ENCODE measurements at regions not wholly inside any gene's neighbourhood (a gene's known extent, or its start where the extent isn't known, plus 50 kb on each side); places are given as distances from the start of the nearest gene placed in this dataset.

DNA sequence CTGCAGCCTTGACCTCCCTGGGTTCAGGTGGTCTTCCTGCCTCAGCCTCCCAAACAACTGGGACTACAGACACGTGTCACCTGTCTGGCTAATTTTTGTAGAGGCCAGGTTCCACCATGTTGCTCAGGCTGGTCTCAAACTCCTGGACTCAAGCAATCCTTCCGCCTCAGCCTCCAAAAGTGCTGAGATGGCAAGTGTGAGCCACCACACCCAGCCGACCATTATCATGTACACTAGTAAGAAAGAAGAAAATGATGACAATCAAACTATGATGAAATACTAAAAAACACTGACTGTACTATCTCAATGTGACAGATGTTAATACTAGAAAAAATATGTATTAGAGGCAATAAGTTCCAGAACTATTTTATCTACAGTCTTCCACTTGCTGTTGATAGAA, 420.9 kb downstream of the TRIB2 start:
- Mint-ChIP-seq H3K27me3 (ENCODE audit: low read depth) (no peaks in the 10 kb centered on the region), H3K4me3 (no peak overlapping the region), H3K36me3 (ENCODE audit: insufficient read depth in 1 of 3, low read depth in 3 of 3) (no peaks in the 10 kb centered on the region), H3K9me3 (no peaks in the 10 kb centered on the region), H3K4me1 (no peaks in the 10 kb centered on the region), H3K27ac (no peak overlapping the region)
- Histone ChIP-seq H3K27ac (ENCODE audit: insufficient read length, low read depth, low read length) (no peak overlapping the region), H4K5ac (ENCODE audit: insufficient read length, low read depth, low read length) (no peak overlapping the region), H3K14ac (ENCODE audit: insufficient read depth, low read length) (no peak overlapping the region), H3K18ac (ENCODE audit: insufficient read length, low read depth, low read length) (no peak overlapping the region), H3K4me1 (ENCODE audit: insufficient read depth, low read length) (no peaks in the 10 kb centered on the region), H4K8ac (replicated peaks; ENCODE audit: insufficient read length, low read depth, low read length) (no peak overlapping the region), H3K27me3 (ENCODE audit: insufficient read depth, low read length) (no peaks in the 10 kb centered on the region), H3K56ac (ENCODE audit: insufficient read length, low read depth, low read length) (no peak overlapping the region), H3K4me2 (ENCODE audit: insufficient read depth, insufficient read length, low read length) (no peak overlapping the region), H2BK5ac (ENCODE audit: insufficient read length, low read length) (no peak overlapping the region), H2AK5ac (ENCODE audit: insufficient read length, low read length) (no peak overlapping the region), H4K20me1 (ENCODE audit: control insufficient read depth, insufficient read depth, insufficient read length) (no peaks in the 10 kb centered on the region), H3K79me2 (ENCODE audit: insufficient read depth, low read length) (no peaks in the 10 kb centered on the region), H3K9me3 (ENCODE audit: control insufficient read depth, low read depth, low read length) (no peaks in the 10 kb centered on the region), H3K9ac (ENCODE audit: extremely low read depth, insufficient read length, low read length) (no peak overlapping the region), H4K91ac (ENCODE audit: insufficient read length, low read depth, low read length) (no peak overlapping the region), H2AFZ (ENCODE audit: low read length) (no peak overlapping the region), H2BK12ac (ENCODE audit: insufficient read length, low read depth, low read length) (no peak overlapping the region), H3K79me1 (ENCODE audit: insufficient read depth, low read depth, low read length, poor library complexity, severe bottlenecking) (no peaks in the 10 kb centered on the region), H2BK20ac (ENCODE audit: low read depth, low read length, poor library complexity, severe bottlenecking) (no peak overlapping the region), H3K23ac (ENCODE audit: insufficient read length, low read depth, low read length) (no peak overlapping the region), H2BK120ac (ENCODE audit: low read depth, low read length, poor library complexity, severe bottlenecking) (no peak overlapping the region), H3K23me2 (ENCODE audit: insufficient read length, low read depth, low read length, poor library complexity, severe bottlenecking) (no peaks in the 10 kb centered on the region), H3T11ph (ENCODE audit: low read length) (no peak overlapping the region), H2BK15ac (ENCODE audit: low read depth, low read length) (no peak overlapping the region), H3K4ac (ENCODE audit: low read depth, low read length) (no peak overlapping the region)
- DNase-seq = no peak
- TF ChIP-seq CTCF (conservative IDR thresholded peaks at IDR 0.05) = no peak
- WGBS (ENCODE audit: extremely low coverage, insufficient read length, low lambda C conversion rate) = no CpG with 5 or more reads among the region's 3 CpGs
